Naive thymus-derived CD4-positive, alpha-beta T cell (primary cell): ENCODE measurements at regions not wholly inside any gene's neighbourhood (a gene's known extent, or its start where the extent isn't known, plus 50 kb on each side); places are given as distances from the start of the nearest gene placed in this dataset.

Experiments used
- ATAC-seq: fragments of 150-1000 bp; cut with Tn5 transposase; 2 replicates; pipeline ENCODE4 v1.10.0; 2021; ENCODE audit warnings: mild to moderate bottlenecking, moderate library complexity
- CTCF ChIA-PET: fragments of 350-600 bp; sonication (Branson Sonifier 250); formaldehyde crosslinking; loops from one replicate; lab custom pipeline; 2021; ENCODE audit warnings: antibody characterized with exemption; lab: Charles Lee
- POLR2A ChIA-PET: fragments of 350-600 bp; sonication (Branson Sonifier 250); formaldehyde crosslinking; loops from one replicate; lab custom pipeline; 2021; ENCODE audit warnings: antibody characterized with exemption, inconsistent platforms; lab: Charles Lee
- DNase-seq, 9 donors: peaks; one replicate each; pipeline versions ENCODE4 v3.0.0 to v3.0.0-alpha.2; 2020 to 2022; ENCODE audit warnings: mixed read lengths in 1 of 9
- H3K27ac ChIP-seq: one replicate; pipeline ENCODE4 v1.7.0; 2013; ENCODE audit warnings: mild to moderate bottlenecking, low read depth, low read length, moderate library complexity
- H3K27me3 ChIP-seq, 2 donors: one replicate each; pipeline ENCODE4 v1.7.0; 2013; ENCODE audit warnings: low read length in 2 of 2, mild to moderate bottlenecking in 2 of 2, moderate library complexity in 2 of 2; ENCODE audit not compliant: control insufficient read depth in 2 of 2, insufficient read depth in 2 of 2
- H3K36me3 ChIP-seq, 3 experiments: 1 replicate in 2 of 3; 2 replicates in 1 of 3; pipeline ENCODE4 v1.7.0; 2013; ENCODE audit warnings: low read length in 3 of 3, mild to moderate bottlenecking in 3 of 3, moderate library complexity in 1 of 3; ENCODE audit not compliant: insufficient read depth in 3 of 3, control insufficient read depth in 2 of 3
- H3K4me1 ChIP-seq, 2 donors: one replicate each; pipeline ENCODE4 v1.7.0; 2013; ENCODE audit warnings: low read length in 2 of 2, mild to moderate bottlenecking in 2 of 2, moderate library complexity in 1 of 2; ENCODE audit not compliant: control insufficient read depth in 2 of 2, insufficient read depth in 2 of 2
- H3K4me3 ChIP-seq: 2 replicates; pipeline ENCODE4 v1.7.0; 2013; ENCODE audit warnings: mild to moderate bottlenecking, low read length
- H3K9me3 ChIP-seq, 3 experiments: 1 replicate in 2 of 3; 2 replicates in 1 of 3; pipeline ENCODE4 v1.7.0; 2013; ENCODE audit warnings: low read length in 3 of 3; ENCODE audit not compliant: control insufficient read depth in 2 of 3
- H3K27ac Mint-ChIP-seq, 9 donors: one replicate each; pipeline ENCODE4 v1.8.0; 2020 to 2022; ENCODE audit warnings: mixed read lengths in 9 of 9, mild to moderate bottlenecking in 8 of 9, moderate library complexity in 5 of 9, inconsistent platforms in 2 of 9
- H3K27me3 Mint-ChIP-seq, 5 donors: one replicate each; pipeline ENCODE4 v1.8.0; 2021 to 2022; ENCODE audit warnings: mixed read lengths in 5 of 5, mild to moderate bottlenecking in 1 of 5
- H3K36me3 Mint-ChIP-seq, 5 donors: one replicate each; pipeline ENCODE4 v1.8.0; 2020 to 2022; ENCODE audit warnings: mixed read lengths in 5 of 5, mild to moderate bottlenecking in 3 of 5, inconsistent platforms in 1 of 5
- H3K4me1 Mint-ChIP-seq, 7 donors: one replicate each; pipeline ENCODE4 v1.8.0; 2020 to 2022; ENCODE audit warnings: mixed read lengths in 7 of 7, mild to moderate bottlenecking in 3 of 7, inconsistent platforms in 1 of 7
- H3K4me3 Mint-ChIP-seq, 10 donors: one replicate each; pipeline ENCODE4 v1.8.0; 2020 to 2022; ENCODE audit warnings: mild to moderate bottlenecking in 10 of 10, mixed read lengths in 10 of 10, moderate library complexity in 6 of 10, inconsistent platforms in 2 of 10
- H3K9me3 Mint-ChIP-seq, 11 donors: one replicate each; pipeline ENCODE4 v1.8.0; 2020 to 2022; ENCODE audit warnings: mixed read lengths in 11 of 11, mild to moderate bottlenecking in 4 of 11, inconsistent platforms in 1 of 11, moderate library complexity in 1 of 11
- intact Hi-C, 2 donors: fragments of 100-400 bp; cut with micrococcal nuclease; formaldehyde crosslinking; loops; one replicate each; pipeline ENCODE4 v1.15.1; 2023

DNA sequence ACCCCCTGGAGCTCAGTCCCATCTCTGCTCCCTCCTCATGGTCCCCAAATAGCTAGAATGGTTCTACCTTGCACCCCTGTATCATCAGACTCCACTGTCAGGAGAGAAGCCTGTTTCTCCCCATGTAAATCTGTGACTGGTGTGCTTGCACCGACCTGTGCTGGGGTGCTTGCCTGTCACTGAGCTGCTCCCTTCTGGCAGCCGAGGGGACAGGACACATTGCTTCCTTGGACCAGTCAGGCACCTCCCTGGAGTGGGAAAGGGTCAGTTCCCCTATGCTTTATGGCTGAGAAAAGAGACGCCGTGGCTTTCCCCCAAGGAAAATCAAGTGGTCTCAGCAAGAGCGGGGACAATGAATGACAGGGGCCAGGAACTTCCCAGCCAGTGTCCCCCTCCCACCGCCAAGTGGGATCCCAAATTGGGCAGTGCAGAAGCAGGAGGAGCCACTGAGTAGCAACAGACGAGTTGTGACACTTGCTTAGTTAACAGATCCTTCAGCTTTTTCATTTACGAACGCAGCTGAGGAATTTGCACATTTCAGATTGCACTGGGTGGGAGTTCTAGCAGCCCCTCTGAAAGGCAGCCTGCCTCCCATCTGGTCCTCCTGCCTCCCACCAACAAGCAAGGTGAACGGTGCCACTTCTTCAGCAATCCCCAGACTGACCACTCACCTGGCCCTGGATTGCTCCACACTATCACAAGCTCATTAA lies 156.4 kb downstream of the KATNIP start:
- no peak overlapping the region for H3K4me3 ChIP-seq
- ATAC-seq (no peak), DNase-seq (no peak)
- intact Hi-C loops, result no loop called here
- POLR2A ChIA-PET, result no interaction called here
- H3K4me3 Mint-ChIP-seq, result no peak overlapping the region
- no peaks in the 10 kb centered on the region for H3K4me1 ChIP-seq
- H3K4me1 Mint-ChIP-seq, result no peaks in the 10 kb centered on the region
- CTCF ChIA-PET, result no interaction called here
- H3K36me3 Mint-ChIP-seq, result peaks cover 0 to 62% (median 31%) of the 10 kb centered on the region in 5 donors
- H3K27me3 Mint-ChIP-seq, result no peaks in the 10 kb centered on the region
- H3K9me3 ChIP-seq, result no peaks in the 10 kb centered on the region
- H3K9me3 Mint-ChIP-seq, result no peaks in the 10 kb centered on the region
- no peak overlapping the region for H3K27ac ChIP-seq
- no peak overlapping the region for H3K27ac Mint-ChIP-seq
- no peaks in the 10 kb centered on the region for H3K27me3 ChIP-seq
- peaks cover 0 to 9% (median 0%) of the 10 kb centered on the region in 3 experiments for H3K36me3 ChIP-seq

DNA sequence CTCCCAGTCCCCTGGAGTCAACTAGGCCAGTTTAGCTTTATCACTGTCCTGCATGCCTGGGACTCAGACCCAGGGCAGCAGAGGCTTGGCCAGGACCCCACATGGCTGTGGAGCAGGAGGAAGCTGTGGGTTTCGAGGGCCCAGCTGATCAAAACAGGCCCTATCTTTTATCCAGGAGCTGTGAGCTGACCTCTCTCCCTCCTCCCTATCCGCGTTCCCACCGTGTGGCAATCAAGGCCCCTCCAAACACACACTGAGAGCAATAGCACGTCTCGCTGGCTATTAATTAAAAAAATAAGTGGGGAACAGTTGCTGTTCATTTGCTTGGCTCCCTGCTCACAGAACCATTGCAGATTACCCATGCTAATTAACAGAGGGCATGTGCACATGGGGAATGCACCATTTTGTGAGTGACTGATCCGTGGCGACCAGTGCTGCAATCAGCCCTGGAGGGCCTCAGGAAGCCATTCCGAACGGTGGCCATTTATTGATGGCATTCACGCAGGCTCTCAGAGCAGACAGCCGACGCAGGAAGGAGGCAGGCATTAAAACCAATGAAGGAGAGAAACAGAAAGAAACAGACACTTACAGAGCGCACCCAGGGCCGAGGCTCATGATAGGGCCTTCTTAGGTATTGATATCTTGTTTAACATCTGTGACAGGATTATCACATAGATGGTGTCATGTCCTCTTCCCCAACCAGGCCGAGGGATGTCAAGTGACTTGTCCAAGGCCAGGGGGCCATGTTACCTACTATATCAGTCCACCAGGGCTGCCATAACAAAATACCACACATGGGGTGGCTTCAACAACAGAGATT lies 157.1 kb downstream of the KATNIP start:
- Histone ChIP-seq H3K4me3 (no peak overlapping the region), H3K9me3 (no peaks in the 10 kb centered on the region), H3K4me1 (no peaks in the 10 kb centered on the region), H3K36me3 (peaks cover 0 to 9% (median 0%) of the 10 kb centered on the region in 3 experiments), H3K27me3 (no peaks in the 10 kb centered on the region), H3K27ac (no peak overlapping the region)
- intact Hi-C loops, result no loop called here
- H3K4me1 Mint-ChIP-seq, result no peaks in the 10 kb centered on the region
- H3K4me3 Mint-ChIP-seq, result no peak overlapping the region
- CTCF ChIA-PET, result no interaction called here
- H3K36me3 Mint-ChIP-seq, result peaks cover 0 to 64% (median 31%) of the 10 kb centered on the region in 5 donors
- no peaks in the 10 kb centered on the region for H3K27me3 Mint-ChIP-seq
- POLR2A ChIA-PET, result no interaction called here
- ATAC-seq (no peak), DNase-seq (no peak)
- no peak overlapping the region for H3K27ac Mint-ChIP-seq
- H3K9me3 Mint-ChIP-seq, result no peaks in the 10 kb centered on the region

DNA sequence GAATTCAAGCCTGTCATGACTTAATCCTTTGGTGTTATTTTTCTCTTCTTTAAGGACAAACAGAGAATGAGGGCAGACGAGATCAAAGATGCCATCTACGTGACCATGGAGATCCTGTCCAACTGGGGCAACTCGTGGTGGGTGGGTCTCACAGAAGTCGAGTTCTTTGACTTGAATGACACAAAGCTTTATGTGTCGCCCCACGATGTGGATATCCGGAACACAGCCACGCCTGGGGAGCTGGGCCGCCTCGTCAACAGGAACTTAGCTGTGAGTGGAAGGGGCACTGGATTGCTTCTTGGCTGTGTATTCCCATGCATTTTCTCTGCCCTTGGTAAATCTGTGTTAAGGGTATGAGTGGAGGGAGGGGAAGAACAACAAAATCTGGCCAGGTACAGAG lies 158.7 kb downstream of the KATNIP start:
- peaks cover 0 to 69% (median 34%) of the 10 kb centered on the region in 5 donors for H3K36me3 Mint-ChIP-seq
- H3K27ac Mint-ChIP-seq, result no peak overlapping the region
- no peak overlapping the region for H3K4me3 ChIP-seq
- POLR2A ChIA-PET, result no interaction called here
- ATAC-seq, result no peak
- no peaks in the 10 kb centered on the region for H3K4me1 ChIP-seq
- no peak for DNase-seq
- intact Hi-C loops, result no loop called here
- no peak overlapping the region for H3K4me3 Mint-ChIP-seq
- CTCF ChIA-PET, result no interaction called here
- no peaks in the 10 kb centered on the region for H3K27me3 ChIP-seq
- H3K27me3 Mint-ChIP-seq, result no peaks in the 10 kb centered on the region
- no peak overlapping the region for H3K27ac ChIP-seq
- no peaks in the 10 kb centered on the region for H3K9me3 Mint-ChIP-seq
- peaks cover 0 to 9% (median 0%) of the 10 kb centered on the region in 3 experiments for H3K36me3 ChIP-seq
- no peaks in the 10 kb centered on the region for H3K9me3 ChIP-seq
- H3K4me1 Mint-ChIP-seq, result no peaks in the 10 kb centered on the region

DNA sequence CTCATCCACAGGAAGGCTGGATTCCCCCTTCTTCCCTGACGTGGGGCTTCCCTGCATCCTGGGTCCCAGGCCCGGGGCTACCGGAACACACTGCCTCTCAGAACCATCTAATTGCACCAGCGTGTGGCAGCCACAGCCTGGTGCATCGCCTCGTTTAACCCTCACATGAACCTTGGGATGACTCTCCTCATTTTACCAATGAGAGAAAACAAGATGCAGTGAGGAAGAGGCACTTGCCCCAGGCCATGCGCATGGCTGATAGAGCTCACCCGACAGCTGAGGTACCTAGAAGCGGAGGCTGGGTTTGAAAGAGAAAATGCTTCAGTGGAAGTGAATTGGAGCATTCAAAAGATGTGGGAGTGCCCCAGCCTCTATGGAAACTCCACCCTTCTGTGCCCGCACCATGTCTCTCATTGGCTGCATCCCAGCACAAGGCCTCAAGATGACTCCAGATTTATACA lies 162.3 kb downstream of the KATNIP start:
- no peak overlapping the region for H3K27ac ChIP-seq
- intact Hi-C loops, result no loop called here
- ATAC-seq (no peak), DNase-seq (no peak)
- ChIA-PET POLR2A (no interaction called here), CTCF (no interaction called here)
- no peaks in the 10 kb centered on the region for H3K27me3 ChIP-seq
- no peaks in the 10 kb centered on the region for H3K4me1 ChIP-seq
- Mint-ChIP-seq H3K9me3 (peaks cover 0 to 3% (median 0%) of the 10 kb centered on the region in 11 donors), H3K4me1 (no peaks in the 10 kb centered on the region), H3K27me3 (no peaks in the 10 kb centered on the region), H3K4me3 (no peak overlapping the region), H3K36me3 (peaks cover 0 to 66% (median 33%) of the 10 kb centered on the region in 5 donors), H3K27ac (no peak overlapping the region)
- no peak overlapping the region for H3K4me3 ChIP-seq
- no peaks in the 10 kb centered on the region for H3K9me3 ChIP-seq
- H3K36me3 ChIP-seq, result peaks cover 0 to 5% (median 0%) of the 10 kb centered on the region in 3 experiments

DNA sequence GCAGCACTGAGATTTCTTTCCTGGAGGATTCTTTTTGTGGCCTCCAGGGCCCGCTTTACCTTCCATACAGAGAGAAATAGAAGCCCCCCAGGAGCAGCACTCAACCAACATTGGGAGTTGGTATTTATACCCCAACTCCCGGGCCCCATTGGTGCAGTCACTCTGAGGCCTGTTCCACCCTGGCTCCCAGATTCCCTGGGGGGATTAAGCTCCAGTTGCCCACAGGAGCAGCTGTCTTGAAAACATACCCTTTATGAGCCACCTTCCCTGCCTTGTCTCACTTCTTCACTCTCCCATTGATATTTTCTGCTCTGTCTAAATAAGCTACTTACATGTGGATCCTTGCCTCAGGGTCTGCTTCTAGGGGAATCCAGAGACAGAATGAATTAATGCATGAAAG lies 167.8 kb downstream of the KATNIP start:
- DNase-seq (no peak), ATAC-seq (no peak)
- POLR2A ChIA-PET, result no interaction called here
- CTCF ChIA-PET, result no interaction called here
- no peak overlapping the region for H3K27ac Mint-ChIP-seq
- intact Hi-C loops, result no loop called here
- Histone ChIP-seq H3K4me3 (no peak overlapping the region), H3K27me3 (no peaks in the 10 kb centered on the region), H3K4me1 (no peaks in the 10 kb centered on the region), H3K27ac (no peak overlapping the region), H3K9me3 (no peaks in the 10 kb centered on the region), H3K36me3 (no peaks in the 10 kb centered on the region)
- peaks cover 0 to 2% (median 0%) of the 10 kb centered on the region in 7 donors for H3K4me1 Mint-ChIP-seq
- H3K27me3 Mint-ChIP-seq, result no peaks in the 10 kb centered on the region
- H3K4me3 Mint-ChIP-seq, result no peak overlapping the region
- H3K36me3 Mint-ChIP-seq, result peaks cover 0 to 52% (median 26%) of the 10 kb centered on the region in 5 donors
- H3K9me3 Mint-ChIP-seq, result peaks cover 0 to 3% (median 0%) of the 10 kb centered on the region in 11 donors

DNA sequence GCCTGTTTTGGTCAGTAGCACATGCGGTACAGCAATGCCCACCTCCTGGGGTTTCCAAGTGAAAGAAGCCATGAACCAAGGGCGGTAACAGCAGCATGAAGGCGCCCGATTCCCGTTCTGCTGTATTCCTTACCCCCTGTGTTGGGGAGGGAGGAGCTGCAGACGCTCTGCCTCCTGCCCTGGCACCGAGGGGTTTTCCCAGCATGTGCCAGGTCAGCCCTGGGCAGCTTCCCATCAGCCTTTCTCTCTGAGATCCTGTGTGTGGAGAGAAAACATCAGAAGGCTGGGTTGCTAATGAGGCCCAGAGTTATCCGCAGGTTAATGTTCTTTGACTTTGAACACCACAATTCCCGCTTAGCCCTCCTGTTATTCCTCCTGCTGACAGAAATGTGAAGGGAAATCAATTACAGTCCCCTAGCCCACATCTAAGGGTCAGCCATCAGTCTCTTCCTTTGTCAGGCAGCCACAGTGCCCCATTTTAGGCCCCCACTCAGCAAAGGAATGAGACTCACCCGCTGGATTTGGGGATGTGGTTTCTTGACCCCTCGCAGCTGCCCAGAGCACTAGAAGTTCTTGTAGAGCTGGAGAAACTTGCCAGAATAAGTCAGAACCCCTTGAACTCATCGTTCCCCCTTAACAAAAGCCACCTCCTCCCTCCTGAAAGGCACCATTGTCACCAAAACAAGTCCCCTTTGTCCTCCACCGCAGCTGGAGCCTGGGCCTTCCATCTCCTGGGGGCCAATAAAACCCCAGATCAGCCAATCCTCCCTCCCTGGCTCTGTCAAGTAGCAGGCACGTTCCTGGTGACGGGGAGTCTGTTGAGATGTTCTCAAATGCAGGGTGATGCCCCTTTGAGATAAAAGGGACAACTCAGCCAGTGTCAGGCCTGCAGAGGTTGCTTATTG lies 168.5 kb downstream of the KATNIP start:
- Histone ChIP-seq H3K27me3 (no peaks in the 10 kb centered on the region), H3K4me3 (no peak overlapping the region), H3K9me3 (no peaks in the 10 kb centered on the region), H3K4me1 (no peaks in the 10 kb centered on the region), H3K27ac (no peak overlapping the region), H3K36me3 (peaks cover 0 to 6% (median 0%) of the 10 kb centered on the region in 3 experiments)
- intact Hi-C loops, result no loop called here
- DNase-seq (no peak), ATAC-seq (no peak)
- peaks cover 0 to 3% (median 0%) of the 10 kb centered on the region in 11 donors for H3K9me3 Mint-ChIP-seq
- H3K4me3 Mint-ChIP-seq, result no peak overlapping the region
- ChIA-PET POLR2A (no interaction called here), CTCF (no interaction called here)
- H3K36me3 Mint-ChIP-seq, result peaks cover 0 to 56% (median 28%) of the 10 kb centered on the region in 5 donors
- H3K27ac Mint-ChIP-seq, result peak overlapping the region in 1 of 9 donors; percentile 62
- H3K4me1 Mint-ChIP-seq, result peaks cover 0 to 2% (median 0%) of the 10 kb centered on the region in 7 donors
- no peaks in the 10 kb centered on the region for H3K27me3 Mint-ChIP-seq
